Stomach smooth muscle (tissue), 2 donors: ENCODE measurements at regions not wholly inside any gene's neighbourhood (a gene's known extent, or its start where the extent isn't known, plus 50 kb on each side); places are given as distances from the start of the nearest gene placed in this dataset.

Experiments used
- H3K27ac ChIP-seq: one replicate; pipeline ENCODE4 v1.7.0; 2013; ENCODE audit warnings: mild to moderate bottlenecking, low read length, inconsistent platforms
- H3K27me3 ChIP-seq, 2 donors: one replicate each; pipeline ENCODE4 v1.7.0; 2013; ENCODE audit warnings: low read length in 2 of 2; ENCODE audit not compliant: insufficient read depth in 2 of 2, control insufficient read depth in 1 of 2
- H3K36me3 ChIP-seq, 2 donors: one replicate each; pipeline ENCODE4 v1.7.0; 2013; ENCODE audit warnings: low read length in 2 of 2; ENCODE audit not compliant: control insufficient read depth in 2 of 2, insufficient read depth in 2 of 2
- H3K4me1 ChIP-seq: one replicate; pipeline ENCODE4 v1.7.0; 2013; ENCODE audit warnings: low read length; ENCODE audit not compliant: control insufficient read depth, insufficient read depth
- H3K4me3 ChIP-seq, 2 donors: one replicate each; pipeline ENCODE4 v1.7.0; 2013; ENCODE audit warnings: low read length in 2 of 2
- H3K9ac ChIP-seq, 2 donors: one replicate each; pipeline ENCODE4 v1.7.0; 2013; ENCODE audit warnings: low read length in 2 of 2, mild to moderate bottlenecking in 1 of 2
- H3K9me3 ChIP-seq, 2 donors: one replicate each; pipeline ENCODE4 v1.7.0; 2013; ENCODE audit warnings: low read length in 2 of 2; ENCODE audit not compliant: control insufficient read depth in 2 of 2
- donor health status: healthy.
- donor health status: Pancreatic carcinoma.

- peak overlapping the region; percentile 7 for H3K27ac ChIP-seq
- no peaks in the 10 kb centered on the region for H3K9me3 ChIP-seq
- peaks cover 37% of the 10 kb centered on the region for H3K4me1 ChIP-seq
Measured at GRCh38 chr2:37852585-37853014, 72.5 kb upstream of the RMDN2 start.

GRCh38 chr2:37854676-37855282 lies 70.3 kb upstream of the RMDN2 start:
- Histone ChIP-seq H3K27ac (peak overlapping the region; percentile 93), H3K36me3 (no peaks in the 10 kb centered on the region), H3K4me3 (peak overlapping the region in 1 of 2 donors; percentile 44), H3K9me3 (no peaks in the 10 kb centered on the region), H3K9ac (peak overlapping the region in 1 of 2 donors; percentile 51), H3K27me3 (no peaks in the 10 kb centered on the region), H3K4me1 (peaks cover 56% of the 10 kb centered on the region)

More at GRCh38 chr2:37852585-37853014, 72.5 kb upstream of the RMDN2 start:
- Histone ChIP-seq H3K27me3 (no peaks in the 10 kb centered on the region), H3K36me3 (no peaks in the 10 kb centered on the region), H3K9ac (no peak overlapping the region), H3K4me3 (no peak overlapping the region)

DNA sequence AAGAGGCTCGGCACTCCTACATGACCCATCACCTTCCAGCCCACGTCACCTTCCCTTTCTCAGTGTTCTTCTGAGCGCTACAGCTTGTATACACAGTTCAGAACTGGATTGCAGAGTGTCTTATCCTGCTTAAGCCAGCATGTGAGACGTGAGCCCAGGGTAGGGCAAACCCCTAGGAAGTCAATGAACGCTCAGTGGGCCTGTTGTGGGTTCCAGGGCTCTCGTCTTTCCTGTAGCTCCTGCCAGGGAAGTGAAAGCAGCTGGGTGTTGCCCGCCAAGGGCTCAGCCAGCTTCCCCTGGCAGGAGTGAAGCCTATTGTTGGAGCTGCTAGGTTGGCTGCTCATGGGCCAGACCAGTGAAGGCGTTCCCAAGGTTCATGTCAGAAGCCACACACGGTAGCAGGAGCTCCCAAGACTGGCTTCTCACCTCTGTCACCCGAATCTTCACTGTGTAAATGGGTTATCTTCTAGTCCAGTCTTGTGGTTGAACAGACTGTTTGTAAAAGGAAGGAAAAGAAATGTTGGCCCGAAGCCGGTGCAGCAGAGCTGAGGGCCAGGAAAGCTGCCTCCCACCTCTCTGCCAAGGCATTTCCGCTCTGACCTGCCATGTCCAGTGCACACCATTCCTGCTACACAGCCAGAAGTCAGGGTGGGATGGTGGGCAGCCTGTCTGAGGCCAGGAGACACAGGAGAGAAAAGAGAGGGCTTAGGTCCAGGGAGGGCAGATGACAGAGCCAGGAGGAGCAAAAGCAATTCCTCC lies 69.6 kb upstream of the RMDN2 start:
- Histone ChIP-seq H3K27me3 (no peaks in the 10 kb centered on the region), H3K9ac (peak overlapping the region; percentile 11 to 51), H3K27ac (peak overlapping the region; percentile 93), H3K4me3 (peak overlapping the region in 1 of 2 donors; percentile 44), H3K4me1 (peaks cover 56% of the 10 kb centered on the region), H3K9me3 (no peaks in the 10 kb centered on the region), H3K36me3 (no peaks in the 10 kb centered on the region)

DNA sequence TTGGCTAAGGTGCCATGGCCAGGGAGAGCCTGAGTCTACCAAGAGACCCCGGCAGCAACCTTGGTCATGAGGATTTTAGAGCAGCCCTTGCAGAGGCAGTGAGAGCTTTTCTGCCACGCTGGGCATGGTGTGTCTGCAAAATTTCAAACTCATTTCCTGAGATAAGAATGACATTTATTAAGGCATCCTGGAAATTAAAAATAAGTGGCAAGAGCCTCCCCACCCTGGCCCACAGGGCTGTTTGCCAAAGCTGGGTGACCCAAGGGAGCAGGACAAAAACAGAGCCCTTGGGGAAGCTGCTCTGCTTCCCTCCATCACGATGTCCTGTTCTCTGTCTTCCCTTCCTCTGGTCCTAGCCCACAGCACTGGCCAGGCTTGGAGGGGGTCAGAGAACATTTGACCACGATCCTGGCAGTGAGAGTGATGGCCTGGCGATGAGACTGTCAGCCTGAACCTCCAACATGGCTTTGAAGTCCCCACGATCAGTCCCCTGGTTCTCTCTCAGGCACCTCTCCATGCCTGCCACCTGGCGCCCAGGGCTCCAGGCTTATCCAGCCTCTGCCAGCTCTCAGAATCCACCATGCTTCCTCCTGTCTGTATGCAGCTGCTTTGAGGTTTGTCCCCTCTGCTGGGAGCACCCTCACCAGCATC lies 68.9 kb upstream of the RMDN2 start:
- Histone ChIP-seq H3K4me3 (peak overlapping the region in 1 of 2 donors; percentile 22), H3K9me3 (no peaks in the 10 kb centered on the region), H3K27ac (peak overlapping the region; percentile 93), H3K36me3 (no peaks in the 10 kb centered on the region), H3K9ac (peak overlapping the region; percentile 36 to 47), H3K27me3 (no peaks in the 10 kb centered on the region), H3K4me1 (peaks cover 53% of the 10 kb centered on the region)

GRCh38 chr2:37857575-37858399 lies 67.3 kb upstream of the RMDN2 start:
- Histone ChIP-seq H3K27ac (peak overlapping the region; percentile 97), H3K4me3 (peak overlapping the region in 1 of 2 donors; percentile 22), H3K9me3 (no peaks in the 10 kb centered on the region)

DNA sequence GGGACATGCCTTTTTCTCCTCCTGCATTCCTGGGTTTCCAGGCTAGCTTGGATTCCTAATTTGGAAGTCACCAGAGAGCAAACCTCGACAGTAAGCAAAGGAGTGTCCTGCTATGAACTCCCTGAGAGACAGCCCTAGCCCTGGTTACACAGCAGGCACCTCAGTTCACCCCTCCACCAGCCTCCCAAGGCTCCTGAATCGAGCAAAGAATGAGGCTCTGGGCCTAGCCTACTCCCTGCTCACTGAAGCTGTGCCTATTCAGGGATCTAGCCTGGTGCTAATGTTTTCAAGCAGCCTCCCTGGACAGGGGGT lies 66.7 kb upstream of the RMDN2 start:
- peak overlapping the region in 1 of 2 donors; percentile 22 for H3K4me3 ChIP-seq
- no peaks in the 10 kb centered on the region for H3K27me3 ChIP-seq
- peak overlapping the region; percentile 55 to 64 for H3K9ac ChIP-seq
- H3K4me1 ChIP-seq, result peaks cover 49% of the 10 kb centered on the region
- H3K27ac ChIP-seq, result peak overlapping the region; percentile 97
- H3K9me3 ChIP-seq, result no peaks in the 10 kb centered on the region
- no peaks in the 10 kb centered on the region for H3K36me3 ChIP-seq

More at GRCh38 chr2:37857575-37858399, 67.3 kb upstream of the RMDN2 start:
- Histone ChIP-seq H3K4me1 (peaks cover 49% of the 10 kb centered on the region), H3K27me3 (no peaks in the 10 kb centered on the region), H3K36me3 (no peaks in the 10 kb centered on the region), H3K9ac (peak overlapping the region; percentile 55 to 62)

DNA sequence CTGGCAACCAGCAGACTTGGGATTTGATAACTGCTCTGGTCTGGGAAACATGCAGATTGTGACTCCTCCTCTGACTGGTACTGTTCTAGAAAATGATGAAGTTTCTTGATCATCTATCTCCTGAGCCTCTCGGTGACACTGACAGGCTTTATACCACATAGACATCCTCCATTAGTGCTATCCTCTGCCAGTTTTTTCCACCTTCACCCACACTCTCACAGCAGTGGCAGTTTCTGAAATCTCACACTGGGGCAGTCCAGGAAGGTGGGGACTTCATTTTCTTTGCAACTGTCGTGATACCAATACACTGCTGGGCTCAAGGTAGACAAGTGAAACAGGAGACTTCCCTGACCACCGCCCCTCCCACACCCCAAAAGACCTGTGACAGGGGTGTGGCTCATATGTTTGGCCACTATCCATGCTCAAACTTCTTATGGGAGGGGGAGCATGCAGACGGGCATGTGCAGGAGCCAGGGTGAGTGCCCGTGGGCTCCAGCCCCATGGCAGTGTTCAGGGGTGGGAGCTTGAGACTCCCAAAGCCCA lies 66.3 kb upstream of the RMDN2 start:
- peak overlapping the region; percentile 55 to 64 for H3K9ac ChIP-seq
- peaks cover 49% of the 10 kb centered on the region for H3K4me1 ChIP-seq
- H3K27me3 ChIP-seq, result no peaks in the 10 kb centered on the region
- no peaks in the 10 kb centered on the region for H3K9me3 ChIP-seq
- no peaks in the 10 kb centered on the region for H3K36me3 ChIP-seq
- H3K27ac ChIP-seq, result peak overlapping the region; percentile 97
- no peak overlapping the region for H3K4me3 ChIP-seq

GRCh38 chr2:37862620-37863019 lies 62.5 kb upstream of the RMDN2 start:
- H3K4me3 ChIP-seq, result no peak overlapping the region
- peak overlapping the region; percentile 55 for H3K27ac ChIP-seq
- no peaks in the 10 kb centered on the region for H3K36me3 ChIP-seq

GRCh38 chr2:37864217-37864616 lies 60.9 kb upstream of the RMDN2 start:
- no peaks in the 10 kb centered on the region for H3K27me3 ChIP-seq
- H3K4me1 ChIP-seq, result peaks cover 32% of the 10 kb centered on the region
- H3K9ac ChIP-seq, result no peak overlapping the region

More at GRCh38 chr2:37862620-37863019, 62.5 kb upstream of the RMDN2 start:
- Histone ChIP-seq H3K27me3 (no peaks in the 10 kb centered on the region), H3K4me1 (peaks cover 41% of the 10 kb centered on the region), H3K9ac (no peak overlapping the region), H3K9me3 (no peaks in the 10 kb centered on the region)

DNA sequence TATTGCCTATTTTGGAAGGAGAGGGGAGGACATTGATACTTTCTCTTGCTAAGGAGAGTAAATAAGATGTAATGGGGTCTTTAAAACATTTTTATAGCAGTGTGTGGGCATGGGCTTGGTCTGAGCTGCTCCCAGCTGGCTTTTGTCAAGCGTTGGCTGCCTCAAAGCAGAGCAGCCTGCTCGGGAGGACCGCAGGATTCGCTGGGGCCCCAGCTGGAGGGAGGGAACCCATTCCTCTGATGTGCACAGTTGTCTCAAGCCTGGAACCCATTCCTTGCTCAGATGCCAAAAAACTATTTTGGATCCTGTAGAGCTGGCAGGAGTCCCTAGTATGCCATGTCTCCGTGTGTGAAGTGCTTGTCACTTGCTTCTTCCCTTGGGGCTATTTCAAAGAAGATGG lies 59.4 kb upstream of the RMDN2 start:
- Histone ChIP-seq H3K4me1 (peaks cover 41% of the 10 kb centered on the region), H3K27ac (peak overlapping the region; percentile 86), H3K9ac (peak overlapping the region in 1 of 2 donors; percentile 47)

More at GRCh38 chr2:37864217-37864616, 60.9 kb upstream of the RMDN2 start:
- Histone ChIP-seq H3K9me3 (no peaks in the 10 kb centered on the region), H3K27ac (no peak overlapping the region), H3K36me3 (no peaks in the 10 kb centered on the region), H3K4me3 (no peak overlapping the region)

More for the DNA sequence above, 59.4 kb upstream of the RMDN2 start:
- Histone ChIP-seq H3K36me3 (no peaks in the 10 kb centered on the region), H3K9me3 (no peaks in the 10 kb centered on the region), H3K27me3 (no peaks in the 10 kb centered on the region), H3K4me3 (peak overlapping the region in 1 of 2 donors; percentile 17)
